Activated naive CD4-positive, alpha-beta T cell treated with anti-CD3 and anti-CD28 coated beads, Interleukin-2, amount 50 U/mL, for 16 hours (primary cell): ENCODE measurements at regions not wholly inside any gene's neighbourhood (a gene's known extent, or its start where the extent isn't known, plus 50 kb on each side); places are given as distances from the start of the nearest gene placed in this dataset.

Source experiments
- DNase-seq: peaks from one replicate; pipeline ENCODE4 v3.0.0-alpha.2; 2020

DNA sequence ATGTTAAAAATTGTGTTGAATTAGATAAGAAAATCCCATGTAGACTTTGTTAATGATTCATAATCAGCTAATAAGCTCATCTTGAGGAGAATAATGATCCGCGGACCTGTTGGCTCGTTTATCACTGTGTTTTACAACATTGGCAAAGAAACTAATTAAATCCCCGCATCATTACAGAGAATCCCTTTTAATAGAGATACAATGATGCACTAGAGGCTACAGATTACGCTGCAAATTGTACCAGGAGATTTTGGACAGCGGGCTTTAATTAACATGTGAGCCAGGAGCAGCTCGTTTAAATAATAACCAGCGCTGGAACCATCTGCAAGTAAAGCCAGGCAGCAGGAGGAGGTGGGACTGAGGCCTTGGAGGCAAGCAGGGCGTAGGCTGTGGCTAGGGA, 280.3 kb upstream of the POU3F1 start:
- no peak for DNase-seq

DNA sequence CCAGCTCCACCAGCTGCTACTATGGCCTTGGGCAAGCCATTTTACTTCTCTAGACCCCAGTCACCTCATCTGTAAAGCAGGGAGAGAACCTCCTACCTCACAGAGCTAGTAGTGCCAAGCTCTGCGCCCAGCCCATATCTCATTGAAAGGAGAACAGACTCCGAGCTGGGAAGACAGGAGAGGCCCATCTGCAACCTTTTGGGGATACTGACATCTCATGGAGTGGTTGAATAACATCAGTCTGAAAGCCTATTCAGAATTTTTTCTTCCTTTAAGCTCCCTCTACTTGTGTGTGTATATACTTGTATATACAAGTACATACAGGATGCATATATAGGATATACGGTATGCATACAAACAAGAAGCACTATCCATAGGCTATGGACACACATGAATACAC, 279.5 kb upstream of the POU3F1 start:
- no peak for DNase-seq

DNA sequence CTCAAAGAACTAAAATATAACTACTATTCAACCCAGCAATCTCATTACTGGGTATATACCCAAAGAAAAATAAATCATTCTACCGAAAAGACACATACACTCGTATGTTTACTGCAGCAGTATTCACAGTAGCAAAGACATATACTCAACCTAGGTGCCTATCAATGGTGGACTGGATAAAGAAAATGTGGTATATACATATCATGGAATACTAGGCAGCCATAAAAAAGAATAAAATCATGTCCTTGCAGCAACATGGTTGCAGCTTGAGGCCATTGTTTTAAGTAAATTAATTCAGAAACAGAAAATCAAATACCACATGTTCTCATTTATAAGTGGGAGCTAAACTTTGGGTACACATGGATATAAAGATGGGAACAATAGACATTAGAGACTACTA, 266.2 kb upstream of the POU3F1 start:
- no peak for DNase-seq

DNA sequence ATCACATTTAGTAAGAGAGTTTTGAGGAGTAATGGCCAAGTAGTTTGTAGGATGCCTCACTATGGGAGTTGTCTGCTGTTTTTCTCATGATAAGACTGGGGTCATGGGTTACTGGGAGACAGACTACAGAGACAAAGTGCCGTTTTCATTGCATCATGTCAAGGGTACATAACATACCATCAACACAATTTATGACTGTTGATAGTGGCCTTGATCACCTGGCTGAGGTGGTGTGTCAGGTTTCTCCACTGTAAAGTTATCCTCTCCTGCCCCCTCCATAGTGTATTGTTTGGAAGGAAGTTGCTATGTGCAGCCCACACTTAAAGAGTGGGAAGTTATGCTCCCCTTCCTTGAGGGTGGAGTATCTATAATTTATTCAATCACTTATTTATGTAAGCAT, 263.5 kb upstream of the POU3F1 start:
- no peak for DNase-seq

DNA sequence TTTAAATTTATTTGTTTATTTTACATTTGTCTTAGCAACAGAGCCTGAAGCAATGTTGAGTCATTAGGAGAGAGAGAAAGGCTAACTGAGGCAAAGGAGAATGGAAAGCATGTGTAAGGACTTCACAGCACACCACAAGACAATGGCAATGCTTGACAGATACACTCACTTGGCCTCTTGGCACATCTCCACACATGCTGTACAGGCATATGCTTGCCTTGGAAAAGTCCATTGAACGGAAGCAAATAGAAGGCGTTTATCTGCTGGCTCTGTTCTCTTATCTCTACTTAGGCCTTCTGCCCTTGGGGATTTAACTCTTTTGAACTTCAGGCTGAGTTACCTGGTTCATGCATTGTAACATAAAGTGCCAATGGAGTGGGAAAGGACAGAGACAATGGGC, 262.2 kb upstream of the POU3F1 start:
- no peak for DNase-seq

DNA sequence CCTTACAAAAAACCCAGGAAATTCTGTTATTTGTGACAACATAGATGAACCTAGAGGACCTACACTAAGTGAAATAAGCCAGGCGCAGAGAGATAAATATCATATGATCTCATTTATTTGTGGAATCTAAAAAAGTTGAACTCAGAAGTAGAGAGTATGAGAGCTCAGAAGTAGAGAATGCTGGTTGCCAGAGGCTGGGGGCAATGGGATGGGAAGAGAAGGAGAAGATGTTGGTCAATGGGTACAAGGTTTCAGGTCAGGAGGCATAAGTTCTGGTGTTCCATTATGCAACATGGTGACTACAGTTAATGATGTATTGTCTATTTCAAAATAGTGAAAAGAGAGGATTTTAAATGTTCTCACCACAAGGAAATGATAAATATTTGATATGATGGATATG, 259.1 kb upstream of the POU3F1 start:
- DNase-seq, result no peak

DNA sequence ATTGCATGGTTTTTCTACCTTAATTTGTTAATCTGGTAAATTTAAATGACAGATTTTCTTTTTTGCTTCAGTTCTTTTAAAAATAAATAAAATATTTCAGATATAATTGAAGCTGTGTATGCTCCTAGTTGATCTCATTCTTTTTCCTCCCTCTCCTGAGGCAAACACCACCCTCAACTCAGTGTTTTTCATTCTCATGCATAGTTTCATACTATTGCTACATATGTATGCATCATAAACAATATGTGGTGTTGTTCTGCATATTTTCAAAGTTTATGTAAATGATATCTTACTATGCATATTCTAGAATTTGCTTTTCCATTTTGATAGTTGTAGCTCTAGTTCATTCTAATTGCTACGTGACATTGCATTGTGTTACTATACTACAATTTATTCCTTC, 257.2 kb upstream of the POU3F1 start:
- no peak for DNase-seq

DNA sequence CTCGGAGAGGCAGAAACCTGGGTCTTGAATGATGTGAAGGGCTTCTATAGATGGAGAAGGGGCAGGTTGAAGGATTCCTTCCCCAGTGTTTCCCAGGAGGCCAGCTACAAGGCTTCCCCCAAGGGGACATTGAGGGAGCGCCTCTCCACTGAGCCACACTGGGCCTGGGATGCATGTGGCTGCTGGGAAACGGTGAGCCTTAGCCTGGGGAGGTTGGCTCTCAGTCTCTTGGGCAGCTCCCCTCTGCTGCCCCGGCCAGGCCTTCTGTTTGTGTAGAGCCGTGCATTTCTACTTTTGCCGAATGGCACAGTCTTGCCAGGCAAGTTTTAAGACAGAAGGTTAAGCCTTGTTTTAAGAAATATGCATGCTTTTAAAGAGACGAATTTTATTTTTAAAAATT, 254.4 kb upstream of the POU3F1 start:
- DNase-seq, result no peak

DNA sequence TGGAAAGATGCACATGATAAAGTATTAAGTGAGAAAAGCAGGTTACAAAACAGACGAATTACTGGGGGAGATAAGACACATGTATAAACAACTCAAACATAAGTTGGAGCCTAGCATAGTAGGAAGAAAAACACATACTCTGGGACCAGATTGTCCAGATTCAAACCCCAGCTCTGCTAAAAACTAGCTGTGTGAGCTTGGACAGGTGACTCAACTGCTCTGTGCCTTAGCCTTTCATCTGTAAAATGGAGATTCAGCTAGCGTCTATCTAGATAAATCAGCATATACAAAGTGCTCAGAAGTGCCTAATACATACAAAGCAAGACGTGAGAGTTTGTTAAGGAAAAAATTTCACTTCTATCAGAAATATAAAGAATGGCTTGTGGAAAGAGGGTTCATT, 254.0 kb upstream of the POU3F1 start:
- no peak for DNase-seq

DNA sequence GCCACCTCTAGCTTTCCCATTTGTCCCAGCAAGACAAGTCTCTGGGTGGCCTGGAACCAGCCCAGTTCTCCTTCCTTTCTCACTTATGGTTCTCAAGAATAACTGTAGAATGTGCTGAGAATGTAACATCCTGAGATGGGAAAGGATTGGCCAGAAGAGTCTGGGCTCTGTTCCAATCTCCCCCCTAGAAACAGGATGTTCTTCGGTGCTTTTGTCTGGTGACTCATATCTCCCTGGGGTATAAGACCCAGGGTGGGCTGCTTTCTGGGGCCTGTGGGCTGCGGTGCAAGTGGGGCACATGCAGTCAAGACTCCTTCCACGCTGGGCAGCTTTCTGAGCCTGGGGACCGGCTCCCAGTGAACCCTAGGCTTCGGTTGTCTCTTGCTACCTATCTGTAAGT, 251.2 kb upstream of the POU3F1 start:
- DNase-seq, result no peak

DNA sequence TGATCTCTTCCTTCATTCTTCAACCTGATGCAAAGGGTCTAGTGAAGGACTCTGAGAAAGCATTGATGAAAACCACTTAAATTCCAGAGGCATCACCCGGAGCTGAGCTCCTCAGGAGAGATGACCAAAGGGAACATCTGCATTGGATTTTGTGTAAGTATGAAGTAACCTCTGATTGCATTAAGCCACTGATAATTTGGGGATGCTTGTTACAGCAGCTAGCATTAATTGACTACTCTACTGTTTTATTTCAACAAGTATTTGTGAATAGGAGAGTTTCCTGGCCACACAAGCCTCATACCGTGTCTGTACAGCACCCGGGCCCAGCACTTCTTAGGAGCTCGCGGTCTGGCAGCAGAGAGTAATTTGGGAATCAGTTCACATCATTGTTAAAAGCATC, 250.7 kb upstream of the POU3F1 start:
- no peak for DNase-seq

DNA sequence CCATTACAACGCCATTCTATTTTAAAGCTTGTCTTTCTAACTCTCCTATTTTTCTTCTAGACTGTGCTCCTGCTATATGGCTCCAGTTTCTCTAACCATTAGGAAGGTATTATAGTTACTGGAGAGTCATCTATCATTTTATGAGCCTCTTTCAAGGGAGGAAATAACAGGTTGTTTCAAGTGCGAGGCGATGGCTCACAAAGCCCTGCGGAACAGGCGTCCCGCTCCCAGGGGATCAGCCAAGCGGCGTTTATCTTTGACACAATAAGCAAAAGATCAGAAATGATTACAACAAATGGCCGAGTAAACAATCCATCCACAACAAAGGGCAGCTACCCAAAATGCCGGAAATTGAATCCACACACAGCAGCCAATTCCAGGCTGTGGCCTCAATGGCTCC, 249.5 kb upstream of the POU3F1 start:
- no peak for DNase-seq

DNA sequence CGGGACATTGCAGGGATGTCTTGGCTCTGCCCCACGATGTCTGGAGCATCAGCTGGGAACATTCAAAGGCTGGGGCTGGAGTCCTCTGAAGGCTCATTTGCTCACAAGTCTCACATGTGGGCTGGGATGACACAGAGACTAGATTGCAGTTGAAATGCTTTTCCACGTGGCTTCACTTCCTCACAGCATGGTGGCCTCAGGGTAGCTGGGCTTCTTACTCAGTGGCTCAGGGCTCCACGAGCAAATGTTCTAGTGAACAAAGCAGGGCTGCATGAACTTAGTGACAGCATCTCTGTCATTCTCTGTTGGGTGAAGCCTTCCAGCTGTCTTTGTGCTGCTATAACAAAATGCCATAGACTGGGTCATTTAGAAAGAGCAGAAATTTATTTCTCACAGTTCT, 247.0 kb upstream of the POU3F1 start:
- DNase-seq, result no peak

DNA sequence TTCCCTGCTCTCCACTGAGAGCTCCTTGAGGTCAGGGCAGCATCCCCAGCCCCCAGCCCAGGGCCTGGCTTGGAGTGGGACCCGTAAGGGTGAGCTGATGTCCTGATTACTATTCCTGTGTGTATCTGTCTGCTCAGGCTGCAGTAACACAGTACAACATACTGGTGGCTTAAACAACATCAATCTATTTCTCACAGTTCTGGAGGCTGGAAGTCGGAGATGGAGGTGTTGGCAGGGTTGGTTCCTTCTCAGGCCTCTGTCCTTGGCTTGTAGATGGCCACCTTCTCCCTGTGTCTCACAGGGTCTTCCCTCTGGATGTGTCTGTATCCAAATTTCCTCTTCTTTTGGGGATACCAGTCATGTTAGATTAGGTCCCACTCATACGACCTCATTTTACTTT, 246.4 kb upstream of the POU3F1 start:
- no peak for DNase-seq

DNA sequence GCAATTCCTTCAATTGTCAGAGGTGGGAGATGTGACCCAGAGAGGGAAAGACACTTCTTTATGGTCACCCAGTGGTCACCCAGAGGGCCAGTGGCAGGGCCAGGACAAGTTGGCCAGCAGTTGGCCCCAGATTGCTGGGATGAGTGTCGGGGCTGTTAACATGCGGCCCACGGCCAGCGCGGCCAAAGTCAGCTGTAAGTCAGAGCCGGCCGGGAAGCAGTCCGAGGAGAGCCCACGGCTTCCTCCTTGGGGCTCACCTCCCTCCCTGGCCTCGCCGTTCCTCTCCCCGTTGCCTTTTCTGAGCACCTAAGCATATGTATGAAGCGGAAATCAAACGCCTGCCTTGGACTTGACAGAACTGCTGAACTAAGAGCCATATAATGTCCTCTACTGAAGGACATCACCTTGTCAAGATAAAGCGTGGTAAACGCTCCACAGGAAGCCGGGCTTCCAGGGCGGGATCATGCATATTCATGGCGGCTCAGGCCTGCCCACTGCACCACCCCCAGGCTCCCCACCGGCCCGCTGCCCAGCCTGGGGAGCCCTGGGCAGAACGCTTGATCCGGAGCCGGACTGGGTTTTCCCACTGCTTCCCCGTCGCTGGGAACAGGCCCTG, 245.4 kb upstream of the POU3F1 start:
- no peak for DNase-seq

DNA sequence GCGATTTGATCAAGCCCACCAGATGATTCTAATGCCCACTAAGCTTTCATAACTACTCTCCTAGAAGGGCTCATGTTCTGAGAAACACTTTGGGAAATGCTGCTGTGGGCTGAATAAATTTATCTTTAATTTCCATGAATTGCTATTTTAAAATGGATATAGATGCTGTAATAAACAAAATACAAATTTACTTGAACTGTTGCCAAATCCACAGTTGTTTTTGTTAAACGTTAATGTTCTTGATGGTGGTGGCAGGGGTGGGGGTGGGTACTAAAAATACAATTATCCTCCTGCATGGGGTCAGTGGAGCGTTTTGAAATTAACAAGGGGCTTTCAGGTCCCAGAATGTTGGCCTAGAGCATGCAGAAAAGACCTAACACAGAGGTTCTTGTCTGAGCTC, 244.7 kb upstream of the POU3F1 start:
- no peak for DNase-seq

DNA sequence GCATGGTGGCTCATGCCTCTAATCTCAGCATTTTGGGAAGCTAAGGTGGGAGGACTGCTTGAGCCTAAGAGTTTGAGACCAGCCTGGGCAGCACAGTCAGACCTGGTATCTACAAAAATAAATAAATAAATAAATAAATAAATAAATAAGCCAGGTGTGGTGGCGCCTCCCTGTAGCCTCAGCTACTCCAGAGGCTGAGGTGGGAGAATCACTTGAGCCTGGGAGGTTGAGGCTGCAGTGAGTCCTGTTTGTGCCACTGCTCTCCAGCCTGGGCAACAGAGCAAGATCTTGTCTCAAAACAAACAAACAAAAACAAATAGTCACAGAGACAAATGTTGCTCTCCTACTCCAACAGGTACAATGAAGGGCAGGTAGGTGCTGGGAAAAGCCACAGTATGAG, 242.4 kb upstream of the POU3F1 start:
- no peak for DNase-seq

DNA sequence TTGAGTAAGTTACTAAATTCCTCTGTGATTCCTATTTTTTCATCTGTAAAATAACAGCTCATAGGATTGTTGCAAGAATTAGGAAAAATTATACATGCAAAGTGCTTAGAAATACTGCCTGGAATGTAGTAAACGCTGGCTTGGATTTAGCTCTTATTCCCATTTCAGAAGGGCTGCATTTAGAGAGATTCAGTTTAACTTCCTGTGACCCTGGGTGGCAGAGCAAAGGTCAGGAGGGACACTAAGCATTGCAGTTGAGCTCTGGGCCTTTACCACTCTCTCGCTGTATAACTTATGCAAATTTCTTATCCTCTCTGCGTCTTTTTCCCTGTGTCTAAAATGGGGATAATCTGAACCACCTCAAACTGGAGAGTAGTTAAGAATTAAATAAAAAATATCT, 241.0 kb upstream of the POU3F1 start:
- no peak for DNase-seq

DNA sequence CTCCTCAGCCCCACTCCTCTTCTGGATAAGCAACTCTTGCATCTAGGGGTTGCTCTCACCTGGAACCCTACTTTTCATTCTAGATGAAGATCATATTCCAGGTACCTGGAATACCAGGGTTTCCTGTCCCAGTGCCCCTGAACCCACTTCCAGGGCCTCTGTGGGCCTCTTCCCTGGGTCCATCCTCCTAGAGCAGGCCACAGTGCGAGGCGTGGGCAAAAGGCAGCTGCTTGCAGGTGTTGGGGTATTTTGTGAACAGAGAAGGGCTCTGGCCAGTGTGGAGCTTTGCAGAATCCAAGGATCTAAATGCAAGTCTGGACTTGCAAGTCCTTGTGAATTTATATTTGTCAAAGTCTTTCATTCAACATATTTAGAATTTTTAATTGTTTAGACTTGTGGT, 240.4 kb upstream of the POU3F1 start:
- no peak for DNase-seq

DNA sequence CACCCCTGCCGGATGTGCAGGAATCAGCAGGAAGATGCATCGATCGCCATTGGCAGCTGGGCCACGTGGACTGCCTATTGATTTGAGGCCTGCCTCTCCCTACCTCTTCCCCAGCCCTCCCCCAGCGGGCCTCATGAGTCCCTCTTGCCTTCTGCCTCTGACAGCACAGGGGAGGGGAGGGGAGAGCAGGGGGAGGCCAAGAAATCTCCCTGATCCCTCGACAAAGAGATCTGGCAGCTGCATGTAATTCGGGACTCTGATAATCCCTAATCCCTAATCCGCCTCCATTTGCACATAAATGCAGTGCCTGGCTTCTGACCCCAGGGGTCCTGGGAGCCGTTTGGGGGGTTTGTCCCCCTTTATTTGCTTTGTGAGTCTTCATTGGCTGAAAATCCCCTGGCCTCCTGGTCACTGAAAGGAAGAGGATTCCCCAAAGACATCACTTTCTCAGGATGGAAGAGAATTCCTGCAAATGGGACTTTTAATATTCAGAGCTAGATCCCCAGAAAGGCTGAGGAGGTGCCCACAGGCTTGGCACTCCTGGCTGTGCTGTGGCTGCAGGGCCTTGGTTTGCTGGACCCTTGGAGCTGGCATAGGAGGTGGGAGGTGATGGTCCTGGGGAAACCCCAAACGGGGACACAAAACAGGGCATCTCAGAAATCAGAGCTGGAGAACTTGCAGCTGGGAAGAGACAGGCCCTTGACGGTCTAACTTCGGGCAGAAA, 239.4 kb upstream of the POU3F1 start:
- DNase-seq, result no peak

DNA sequence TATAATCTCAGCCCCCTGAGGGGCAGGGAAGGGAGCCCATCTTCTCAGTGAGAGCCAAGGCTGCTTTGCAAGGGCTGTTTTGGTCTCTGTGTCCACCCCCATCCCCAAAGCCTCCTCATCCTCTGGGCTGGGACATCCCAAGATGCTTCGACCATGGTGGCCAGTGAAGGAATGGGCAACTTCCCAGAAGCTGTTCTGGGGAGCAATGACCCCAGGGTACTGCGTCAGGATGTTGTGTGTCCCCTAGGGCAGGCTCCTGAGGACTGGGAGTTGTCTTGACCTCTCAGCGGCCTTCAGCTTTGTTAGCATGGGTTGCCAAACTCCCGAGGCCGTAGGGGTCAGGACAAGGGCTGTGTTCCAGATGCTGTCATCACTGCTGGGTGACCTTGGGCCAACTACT, 238.4 kb upstream of the POU3F1 start:
- no peak for DNase-seq

DNA sequence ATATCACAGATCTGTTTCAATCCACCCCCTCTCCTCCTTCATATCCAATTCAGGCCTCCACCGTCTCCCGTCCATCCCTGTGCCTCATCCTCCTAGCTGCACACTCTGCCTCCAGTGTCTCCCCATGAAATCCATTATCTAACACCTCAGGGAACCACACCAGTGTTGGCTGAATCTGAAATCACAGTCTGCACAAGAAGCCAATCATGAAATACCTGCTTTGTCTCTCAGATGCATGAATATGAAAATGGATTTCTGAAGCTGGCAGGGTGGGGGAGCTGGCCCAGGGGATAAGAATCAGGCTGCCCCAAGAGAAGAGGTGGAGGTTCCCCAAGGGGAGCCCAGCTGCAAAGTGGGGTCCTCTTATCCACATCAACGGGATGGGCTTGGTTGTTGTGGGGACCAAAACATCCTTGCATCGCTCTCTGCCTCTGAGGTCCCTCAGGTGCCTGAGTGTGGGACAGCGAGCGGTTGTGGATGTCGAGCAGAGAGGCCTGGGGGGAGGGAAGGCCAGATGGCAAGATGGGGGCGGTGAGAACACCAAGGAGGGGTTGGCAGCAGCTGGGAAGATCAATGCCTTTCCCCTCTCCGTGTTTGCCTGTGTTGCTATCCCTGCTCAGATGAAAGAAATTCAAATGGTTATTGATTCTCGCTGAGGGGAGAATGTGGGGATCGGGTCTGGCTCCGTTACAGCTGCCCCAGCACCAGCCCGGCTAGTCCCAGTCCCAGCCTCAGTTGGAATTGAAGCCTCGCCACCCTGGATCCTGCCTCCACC, 237.3 kb upstream of the POU3F1 start:
- DNase-seq, result no peak

DNA sequence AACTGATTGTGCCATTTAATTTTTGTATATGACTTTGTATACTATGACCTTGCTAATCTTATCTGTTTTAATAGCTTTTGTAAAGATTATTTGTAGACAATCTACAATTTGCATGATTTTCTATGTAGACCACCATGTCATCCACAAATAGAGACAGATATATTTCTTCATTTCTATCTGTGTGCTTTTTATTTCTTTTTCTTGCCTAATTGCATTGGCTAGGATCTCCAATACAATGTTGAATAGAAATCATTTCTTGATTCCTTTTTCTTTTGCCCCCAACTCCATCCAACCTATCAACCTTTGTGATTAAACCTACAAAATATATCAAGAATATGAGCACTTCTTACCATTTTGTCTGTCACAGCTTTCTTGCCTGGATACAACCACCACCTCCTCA, 232.6 kb upstream of the POU3F1 start:
- DNase-seq, result no peak

DNA sequence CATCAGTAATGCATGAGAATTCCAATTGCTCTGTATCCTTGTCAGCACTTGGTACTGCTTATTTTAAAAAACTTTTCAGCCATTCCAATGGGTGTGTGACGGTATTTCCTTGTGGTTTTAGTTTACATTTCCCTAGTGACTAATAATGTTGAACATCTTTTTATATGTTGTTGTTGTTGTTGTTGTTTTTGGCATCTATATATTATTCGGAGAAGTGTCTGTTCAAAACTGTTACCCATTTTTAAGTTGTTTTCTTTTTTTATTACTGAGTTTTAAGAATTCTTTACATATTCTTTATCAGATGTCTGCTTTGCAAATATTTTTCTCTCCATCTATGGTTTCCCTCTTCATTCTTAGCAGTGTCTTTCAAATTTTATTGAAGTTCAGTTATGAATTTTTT, 231.1 kb upstream of the POU3F1 start:
- no peak for DNase-seq

DNA sequence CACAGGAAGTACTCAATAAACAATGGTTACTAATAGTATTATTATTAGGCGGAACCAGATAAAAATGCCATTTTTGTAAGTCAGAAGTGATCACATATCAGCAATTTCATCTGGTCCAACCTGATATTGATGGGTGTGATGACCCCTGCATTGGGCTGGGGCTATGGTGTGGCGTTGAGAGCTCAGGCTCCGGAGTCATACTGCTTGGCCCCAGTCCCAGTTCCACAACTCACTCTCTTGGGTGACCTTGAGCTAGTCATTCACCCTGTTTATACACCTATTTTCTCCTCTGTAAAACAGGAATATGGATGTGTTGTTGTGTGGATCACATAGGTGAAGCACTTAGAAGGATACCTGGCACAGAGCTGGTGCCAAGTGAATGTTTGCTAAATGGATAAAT, 229.4 kb upstream of the POU3F1 start:
- no peak for DNase-seq
